Psoas muscle (tissue), 7 donors: ENCODE measurements at regions not wholly inside any gene's neighbourhood (a gene's known extent, or its start where the extent isn't known, plus 50 kb on each side); places are given as distances from the start of the nearest gene placed in this dataset.

ENCODE experiments used
- ATAC-seq, 4 donors: fragments of 200-7000 bp; cut with Tn5 transposase; one replicate each; pipeline ENCODE4 v1.9.1; 2020; ENCODE audit warnings: moderate library complexity in 3 of 4, mild to moderate bottlenecking in 2 of 4
- DNase-seq, 2 donors: peaks; one replicate each; pipeline ENCODE4 v3.0.0-alpha.2; 2020
- H3K27ac ChIP-seq: fragments of 200-600 bp; one replicate; pipeline ENCODE4 v1.8.0; 2022
- H3K27me3 ChIP-seq, 3 donors: fragments of 200-600 bp in 1 of 3; one replicate each; pipeline versions ENCODE4 v1.6.1 to v1.8.0; 2013 to 2022; ENCODE audit warnings: low read length in 2 of 3, mild to moderate bottlenecking in 2 of 3, moderate library complexity in 1 of 3; ENCODE audit not compliant: insufficient read depth in 3 of 3
- H3K36me3 ChIP-seq, 2 donors: fragments of 200-600 bp in 1 of 2; one replicate each; pipeline versions ENCODE4 v1.6.1 to v1.8.0; 2013 to 2022; ENCODE audit warnings: low read depth in 1 of 2, mild to moderate bottlenecking in 1 of 2, moderate library complexity in 1 of 2; ENCODE audit not compliant: insufficient read depth in 1 of 2
- H3K4me1 ChIP-seq: fragments of 200-600 bp; one replicate; pipeline ENCODE4 v1.8.0; 2022
- H3K4me3 ChIP-seq: fragments of 200-600 bp; one replicate; pipeline ENCODE4 v1.8.0; 2022; ENCODE audit warnings: mild to moderate bottlenecking
- H3K9me3 ChIP-seq: fragments of 200-600 bp; one replicate; pipeline ENCODE4 v1.8.0; 2022
- CTCF ChIP-seq: fragments of 200-600 bp; IDR thresholded peaks from one replicate; pipeline ENCODE4 v1.8.0; 2022; ENCODE audit warnings: antibody characterized with exemption
- WGBS, 3 donors: extraction: QIAGEN DNeasy Blood & Tissue Kit; methylation state at CpG; one replicate each; pipeline versions ENCODE4 v1.1.6 to v1.1.7; 2013; 5-methylcytosine and 5-hydroxymethylcytosine counted together
- intact Hi-C, 2 donors: fragments of 100-400 bp; cut with DNase I; formaldehyde crosslinking; loops; one replicate each; pipeline versions ENCODE4 v1.11.0 to v1.14.2; 2022
- donor health status: healthy with polysubstance abuse.
- donor health status: DM: no; HTN: no; CAD: no; lungs with moderate emphysema.
- donor health status: Bipolar disorder and iron deficiency.
- donor health status: healthy.
- donor health status: DM: yes; HTN: yes; CAD: no.
- donor health status: DM: no; HTN: no; CAD: no.
- donor health status: DM: yes; HTN: yes; CAD: no.

GRCh38 chr10:3723766-3724165, 61.2 kb downstream of the KLF6 start:
- no peak for ATAC-seq
- 52 to 75% (median 53%) methylated on average over 5 of the region's 5 CpGs for WGBS, 3 donors
- intact Hi-C loops: no loop called here

GRCh38 chr10:3720228-3721019, 64.6 kb downstream of the KLF6 start:
- Histone ChIP-seq H3K36me3 (no peaks in the 10 kb centered on the region), H3K27ac (peak overlapping the region; percentile 87), H3K27me3 (no peaks in the 10 kb centered on the region), H3K4me3 (peak overlapping the region; percentile 22), H3K4me1 (peaks cover 13% of the 10 kb centered on the region), H3K9me3 (no peaks in the 10 kb centered on the region)
- DNase-seq: peak; percentile 52 to 81
- intact Hi-C loops: no loop called here
- 20 to 36% (median 23%) methylated on average over 8 of the region's 8 CpGs for WGBS, 3 donors
- peak; percentile 93 to 95 (median 94) for ATAC-seq
- TF ChIP-seq CTCF: no peak

More at GRCh38 chr10:3723766-3724165, 61.2 kb downstream of the KLF6 start:
- no peaks in the 10 kb centered on the region for H3K9me3 ChIP-seq
- TF ChIP-seq CTCF: no peak
- no peaks in the 10 kb centered on the region for H3K36me3 ChIP-seq
- H3K27ac ChIP-seq: no peak overlapping the region
- H3K4me3 ChIP-seq: no peak overlapping the region
- peaks cover 13% of the 10 kb centered on the region for H3K4me1 ChIP-seq
- no peaks in the 10 kb centered on the region for H3K27me3 ChIP-seq
- DNase-seq: no peak

- intact Hi-C loops: no loop called here
- no peak overlapping the region for H3K4me3 ChIP-seq
- no peaks in the 10 kb centered on the region for H3K36me3 ChIP-seq
- H3K9me3 ChIP-seq: no peaks in the 10 kb centered on the region
- DNase-seq (no peak), ATAC-seq (peak in 3 of 4 donors; percentile 32 to 48 (median 37))
- no peak for TF ChIP-seq CTCF
- no peaks in the 10 kb centered on the region for H3K27me3 ChIP-seq
- WGBS, 3 donors: 76 to 83% (median 82%) methylated on average over 17 of the region's 17 CpGs
- H3K4me1 ChIP-seq: peaks cover 13% of the 10 kb centered on the region
- peak overlapping the region; percentile 87 for H3K27ac ChIP-seq
Observed at GRCh38 chr10:3719024-3719843, 65.8 kb downstream of the KLF6 start.

- ATAC-seq: no peak
- 91 to 92% (median 91%) methylated on average over 9 of the region's 9 CpGs for whole genome bisulfite sequencing, 3 donors
- H3K27ac ChIP-seq: no peak overlapping the region
Observed at GRCh38 chr10:3716093-3716492, 68.9 kb downstream of the KLF6 start.

More at GRCh38 chr10:3716093-3716492, 68.9 kb downstream of the KLF6 start:
- Histone ChIP-seq H3K4me3 (no peak overlapping the region), H3K36me3 (no peaks in the 10 kb centered on the region), H3K9me3 (peaks cover 5% of the 10 kb centered on the region), H3K4me1 (peaks cover 11% of the 10 kb centered on the region), H3K27me3 (no peaks in the 10 kb centered on the region)
- no peak for TF ChIP-seq CTCF
- intact Hi-C loops: no loop called here
- DNase-seq: no peak
